IMR-90 (cell line): ENCODE measurements at regions not wholly inside any gene's neighbourhood (a gene's known extent, or its start where the extent isn't known, plus 50 kb on each side); places are given as distances from the start of the nearest gene placed in this dataset.

Experiments used
- ATAC-seq: fragments of 200-7000 bp; cut with Tn5 transposase; 2 replicates; pipeline ENCODE4 v1.9.1; 2020; ENCODE audit warnings: low read depth, mild to moderate bottlenecking, moderate library complexity
- BruUV-seq: library from RNA; stranded (reverse); fragments of 400-500 nt; replicated peaks from 2 replicates; lab custom pipeline; 2021; lab: Mats Ljungman, UMichigan
- CTCF ChIA-PET: fragments of 300-600 bp; formaldehyde crosslinking; extraction: SDS; loops from one replicate; lab custom pipeline; 2021; ENCODE audit warnings: antibody characterized with exemption; lab: Yijun Ruan, JAX
- POLR2A ChIA-PET: fragments of 300-600 bp; sonication (Branson Sonifier 250); formaldehyde crosslinking; loops from one replicate; lab custom pipeline; 2022; ENCODE audit warnings: antibody characterized with exemption; ENCODE audit not compliant: unreplicated experiment; lab: Charles Lee
- DNase-seq: peaks from one replicate; pipeline ENCODE4 v3.0.0; 2013
- H2AFZ ChIP-seq: replicated peaks from 2 replicates; pipeline ENCODE3; 2013; ENCODE audit warnings: low read length, mild to moderate bottlenecking; ENCODE audit not compliant: poor library complexity
- H2AK5ac ChIP-seq: 2 replicates; pipeline ENCODE4 v1.6.1; 2013; ENCODE audit warnings: low read depth, low read length, inconsistent platforms
- H2AK9ac ChIP-seq: replicated peaks from 2 replicates; pipeline ENCODE3; 2013; ENCODE audit warnings: mild to moderate bottlenecking, low read depth, low read length, moderate library complexity; ENCODE audit not compliant: poor library complexity
- H2BK120ac ChIP-seq: 2 replicates; pipeline ENCODE4 v1.6.1; 2013; ENCODE audit warnings: low read depth, low read length, inconsistent platforms
- H2BK15ac ChIP-seq: 3 replicates; pipeline ENCODE4 v1.6.1; 2013; ENCODE audit warnings: low read depth, low read length, inconsistent platforms
- H2BK20ac ChIP-seq: 2 replicates; pipeline ENCODE4 v1.6.1; 2013; ENCODE audit warnings: low read depth, mild to moderate bottlenecking, inconsistent platforms, low read length, moderate library complexity
- H2BK5ac ChIP-seq: 2 replicates; pipeline ENCODE4 v1.6.1; 2013; ENCODE audit warnings: mild to moderate bottlenecking, low read depth, low read length, inconsistent platforms; ENCODE audit not compliant: poor library complexity, severe bottlenecking
- H3K14ac ChIP-seq: replicated peaks from 2 replicates; pipeline ENCODE4 v1.6.1; 2013; ENCODE audit warnings: low read depth, low read length, inconsistent platforms
- H3K18ac ChIP-seq: 2 replicates; pipeline ENCODE4 v1.6.1; 2013; ENCODE audit warnings: low read depth, low read length, control low read depth
- H3K23ac ChIP-seq: 2 replicates; pipeline ENCODE4 v1.6.1; 2013; ENCODE audit warnings: low read depth, low read length, inconsistent platforms
- H3K27ac ChIP-seq: 2 replicates; pipeline ENCODE4 v1.5.1; 2013; ENCODE audit warnings: mild to moderate bottlenecking, control low read depth, low read length; ENCODE audit not compliant: insufficient read depth
- H3K27me3 ChIP-seq: 2 replicates; pipeline ENCODE4 v1.6.1; 2013; ENCODE audit warnings: low read length; ENCODE audit not compliant: control insufficient read depth, insufficient read depth
- H3K36me3 ChIP-seq: 2 replicates; pipeline ENCODE4 v1.6.1; 2013; ENCODE audit warnings: low read length, mixed read lengths; ENCODE audit not compliant: control insufficient read depth, insufficient read depth
- H3K4ac ChIP-seq: 2 replicates; pipeline ENCODE4 v1.6.1; 2013; ENCODE audit warnings: low read depth, low read length, inconsistent platforms
- H3K4me1 ChIP-seq: 2 replicates; pipeline ENCODE4 v1.6.1; 2013; ENCODE audit warnings: low read length, mixed read lengths; ENCODE audit not compliant: control insufficient read depth, insufficient read depth
- H3K4me2 ChIP-seq: 2 replicates; pipeline ENCODE4 v1.6.1; 2013; ENCODE audit warnings: low read depth, mild to moderate bottlenecking, control low read depth, low read length, moderate library complexity
- H3K4me3 ChIP-seq: 2 replicates; pipeline ENCODE4 v1.5.1; 2013; ENCODE audit warnings: low read depth, mild to moderate bottlenecking, control low read depth, low read length, moderate library complexity; ENCODE audit not compliant: insufficient read depth
- H3K56ac ChIP-seq: 2 replicates; pipeline ENCODE4 v1.6.1; 2013; ENCODE audit warnings: low read length, inconsistent platforms; ENCODE audit not compliant: insufficient read depth; ENCODE audit errors: extremely low read depth
- H3K79me1 ChIP-seq, 2 experiments: 2 replicates each; pipeline ENCODE4 v1.6.1; 2013; ENCODE audit warnings: low read length in 2 of 2, inconsistent platforms in 1 of 2, low read depth in 1 of 2
- H3K9ac ChIP-seq: 2 replicates; pipeline ENCODE4 v1.6.1; 2013; ENCODE audit warnings: low read depth, low read length, control low read depth
- H3K9me1 ChIP-seq: 2 replicates; pipeline ENCODE4 v1.6.1; 2013; ENCODE audit warnings: low read length, inconsistent platforms; ENCODE audit not compliant: insufficient read depth
- H3K9me3 ChIP-seq: 2 replicates; pipeline ENCODE4 v1.6.1; 2013; ENCODE audit warnings: low read length; ENCODE audit not compliant: control insufficient read depth, insufficient read depth
- H4K20me1 ChIP-seq: 2 replicates; pipeline ENCODE4 v1.6.1; 2013; ENCODE audit warnings: low read length, inconsistent platforms; ENCODE audit not compliant: insufficient read depth
- H4K5ac ChIP-seq: 2 replicates; pipeline ENCODE4 v1.6.1; 2013; ENCODE audit warnings: mild to moderate bottlenecking, low read depth, low read length, control low read depth
- H4K8ac ChIP-seq, 2 experiments: 2 replicates each; pipeline ENCODE4 v1.6.1; 2013; ENCODE audit warnings: low read depth in 2 of 2, low read length in 2 of 2, control low read depth in 1 of 2, inconsistent platforms in 1 of 2
- H4K91ac ChIP-seq: 2 replicates; pipeline ENCODE4 v1.6.1; 2013; ENCODE audit warnings: low read depth, low read length, inconsistent platforms; ENCODE audit not compliant: insufficient read depth
- BHLHE40 ChIP-seq: fragments of 150-350 bp; IDR thresholded peaks from 2 replicates; pipeline ENCODE4 v1.6.1; 2016; ENCODE audit warnings: mild to moderate bottlenecking, low read depth, low read length
- CEBPB ChIP-seq: IDR thresholded peaks from 2 replicates; pipeline ENCODE4 v1.6.1; 2012; ENCODE audit warnings: low read depth, low read length, improper control_type of control experiment
- CHD1 ChIP-seq: IDR thresholded peaks from 2 replicates; pipeline ENCODE4 v1.6.1; 2012; ENCODE audit warnings: low read depth, low read length, improper control_type of control experiment
- CTCF ChIP-seq: conservative IDR thresholded peaks from 2 replicates; pipeline ENCODE4 v1.5.1; 2012; ENCODE audit warnings: mild to moderate bottlenecking, low read depth, low read length, improper control_type of control experiment
- ELK1 ChIP-seq: fragments of 150-350 bp; IDR thresholded peaks from 2 replicates; pipeline ENCODE4 v1.6.1; 2016; ENCODE audit warnings: low read depth, mild to moderate bottlenecking, low read length, moderate library complexity, borderline replicate concordance
- FOS ChIP-seq: fragments of 150-350 bp; IDR thresholded peaks from 2 replicates; pipeline ENCODE4 v1.6.1; 2016; ENCODE audit warnings: low read depth, low read length
- MAFK ChIP-seq: IDR thresholded peaks from 2 replicates; pipeline ENCODE4 v1.6.1; 2012; ENCODE audit warnings: low read depth, low read length, improper control_type of control experiment
- MAZ ChIP-seq: IDR thresholded peaks from 2 replicates; pipeline ENCODE4 v1.6.1; 2012; ENCODE audit warnings: low read depth, mild to moderate bottlenecking, low read length, improper control_type of control experiment, moderate library complexity, borderline replicate concordance
- MXI1 ChIP-seq: IDR thresholded peaks from 2 replicates; pipeline ENCODE4 v1.6.1; 2012; ENCODE audit warnings: low read depth, mild to moderate bottlenecking, low read length, moderate library complexity, borderline replicate concordance
- NFE2L2 ChIP-seq: fragments of 150-350 bp; IDR thresholded peaks from 2 replicates; pipeline ENCODE4 v1.6.1; 2016; ENCODE audit warnings: low read depth, mild to moderate bottlenecking, low read length
- POLR2A ChIP-seq: IDR thresholded peaks from 2 replicates; pipeline ENCODE4 v1.6.1; 2012; ENCODE audit warnings: mild to moderate bottlenecking, low read depth, low read length
- RAD21 ChIP-seq: IDR thresholded peaks from 2 replicates; pipeline ENCODE4 v1.6.1; 2012; ENCODE audit warnings: low read length, improper control_type of control experiment
- RCOR1 ChIP-seq: IDR thresholded peaks from 2 replicates; pipeline ENCODE4 v1.6.1; 2012; ENCODE audit warnings: mild to moderate bottlenecking, low read length, improper control_type of control experiment; ENCODE audit not compliant: insufficient replicate concordance
- RFX5 ChIP-seq: IDR thresholded peaks from 2 replicates; pipeline ENCODE4 v1.8.0; 2012; ENCODE audit warnings: low read depth, mild to moderate bottlenecking, low read length, moderate library complexity
- SMC3 ChIP-seq: fragments of 150-350 bp; IDR thresholded peaks from 2 replicates; pipeline ENCODE4 v1.6.1; 2016; ENCODE audit warnings: low read depth, mild to moderate bottlenecking, antibody characterized with exemption, low read length, moderate library complexity
- USF2 ChIP-seq: fragments of 150-350 bp; IDR thresholded peaks from 2 replicates; pipeline ENCODE4 v1.6.1; 2017; ENCODE audit warnings: mild to moderate bottlenecking, antibody characterized with exemption, low read length, low read depth
- WGBS, 2 experiments: methylation state at CpG; one replicate each; pipeline versions ENCODE4 v1.1.5 to v1.1.7; 2013; ENCODE audit warnings: missing lambda C conversion rate in 2 of 2; ENCODE audit not compliant: insufficient read length in 1 of 2; ENCODE audit errors: extremely low coverage in 2 of 2; 5-methylcytosine and 5-hydroxymethylcytosine counted together
- dilution Hi-C: fragments of 300-500 bp; cut with HindIII; formaldehyde crosslinking; loops from one replicate; pipeline ENCODE4 v1.14.3; 2018; ENCODE audit warnings: low sequenced_read_pairs; ENCODE audit not compliant: unreplicated experiment
- in situ Hi-C: fragments of 300-500 bp; cut with MboI; formaldehyde crosslinking; loops from 3 replicates; pipeline ENCODE4 v1.14.3; 2019; ENCODE audit warnings: low sequenced_read_pairs, inconsistent platforms, mixed read lengths
- intact Hi-C: fragments of 100-400 bp; cut with micrococcal nuclease; formaldehyde crosslinking; loops from 2 replicates; pipeline ENCODE4 v1.10.0; 2022

- Histone ChIP-seq H2BK20ac (no peak overlapping the region), H2AFZ (no peak overlapping the region), H3K9me1 (no peaks in the 10 kb centered on the region), H3K27me3 (no peaks in the 10 kb centered on the region), H2AK5ac (no peak overlapping the region), H4K8ac (no peak overlapping the region), H2BK120ac (no peak overlapping the region), H3K4ac (no peak overlapping the region), H3K9me3 (peaks cover 10% of the 10 kb centered on the region), H3K18ac (no peak overlapping the region), H2AK9ac (no peak overlapping the region), H3K23ac (no peak overlapping the region), H3K9ac (no peak overlapping the region), H3K56ac (no peak overlapping the region), H3K79me1 (no peaks in the 10 kb centered on the region), H3K4me3 (no peak overlapping the region), H2BK5ac (no peak overlapping the region), H4K91ac (no peak overlapping the region), H4K20me1 (no peaks in the 10 kb centered on the region), H3K36me3 (no peaks in the 10 kb centered on the region), H3K14ac (no peak overlapping the region), H2BK15ac (no peak overlapping the region), H3K4me1 (no peaks in the 10 kb centered on the region), H4K5ac (no peak overlapping the region), H3K27ac (no peak overlapping the region), H3K4me2 (no peak overlapping the region)
- in situ Hi-C loops: no loop called here
- BruUV-seq: no TSS peak
- intact Hi-C loops: no loop called here
- ATAC-seq: no peak
- POLR2A ChIA-PET: no interaction called here
- no peak for TF ChIP-seq ELK1
- TF ChIP-seq CHD1: no peak
- no peak for TF ChIP-seq CEBPB
- TF ChIP-seq SMC3: no peak
- no peak for TF ChIP-seq FOS
- no peak for TF ChIP-seq CTCF
- no peak for TF ChIP-seq POLR2A
- TF ChIP-seq NFE2L2: no peak
- no peak for TF ChIP-seq MAZ
- TF ChIP-seq RAD21: no peak
- TF ChIP-seq RFX5: no peak
- TF ChIP-seq RCOR1: no peak
- no peak for TF ChIP-seq BHLHE40
- no peak for TF ChIP-seq MXI1
- TF ChIP-seq MAFK: no peak
- no peak for TF ChIP-seq USF2
- DNase-seq: no peak
- CTCF ChIA-PET: no interaction called here
- dilution Hi-C loops: no loop called here
- no CpG with 5 or more reads among the region's 2 CpGs for WGBS, 2 experiments
Measured at GRCh38 chr2:228269351-228269750, 87.9 kb upstream of the SPHKAP start.
